K562 (cell line): ENCODE measurements at regions not wholly inside any gene's neighbourhood (a gene's known extent, or its start where the extent isn't known, plus 50 kb on each side); places are given as distances from the start of the nearest gene placed in this dataset.
A peak's percentile ranks its signal among the peaks of the same experiment; 100 is the strongest.

ENCODE experiments used
- DDX20 ChIP-seq: fragments of 450-650 bp; IDR thresholded peaks from 2 replicates; pipeline ENCODE4 v1.6.1; 2016; ENCODE audit warnings: missing genetic modification characterization, low read depth, mild to moderate bottlenecking, missing compliant biosample characterization, moderate library complexity
- HIVEP1 ChIP-seq: fragments of 250-450 bp; sonication (Bioruptor Pico); IDR thresholded peaks from 2 replicates; pipeline ENCODE4 v1.4.0; 2020; ENCODE audit warnings: mild to moderate bottlenecking
- HNRNPL ChIP-seq: fragments of 200-400 bp; formaldehyde crosslinking; IDR thresholded peaks from 2 replicates; pipeline ENCODE4 v1.6.1; 2017; ENCODE audit warnings: low read depth, mild to moderate bottlenecking, low read length
- RAD21 ChIP-seq, 2 experiments: fragments of 250-450 bp in 1 of 2; fragments of 450-650 bp in 1 of 2; sonication (Bioruptor Pico) in 1 of 2; formaldehyde crosslinking in 1 of 2; IDR thresholded peaks in 1 of 2; conservative IDR thresholded peaks in 1 of 2; 2 replicates each; pipeline versions ENCODE4 v1.4.0 to v1.8.0; 2020 to 2022; ENCODE audit warnings: mild to moderate bottlenecking in 2 of 2, moderate library complexity in 1 of 2
- RBFOX2 ChIP-seq: fragments of 200-400 bp; formaldehyde crosslinking; IDR thresholded peaks from 2 replicates; pipeline ENCODE4 v1.6.1; 2017; ENCODE audit warnings: low read depth, mild to moderate bottlenecking, low read length, moderate library complexity
- SMAD1 ChIP-seq: fragments of 150-350 bp; IDR thresholded peaks from 2 replicates; pipeline ENCODE4 v1.6.1; 2014; ENCODE audit warnings: low read length, low read depth; ENCODE audit not compliant: partially characterized antibody
- TEAD2 ChIP-seq: fragments of 450-650 bp; IDR thresholded peaks from 2 replicates; pipeline ENCODE4 v1.6.1; 2016; ENCODE audit warnings: missing genetic modification characterization, control low read depth, missing compliant biosample characterization
- ZBTB7A ChIP-seq: IDR thresholded peaks from 2 replicates; pipeline ENCODE4 v1.6.1; 2011; ENCODE audit warnings: low read depth, mild to moderate bottlenecking, low read length, moderate library complexity, borderline replicate concordance; ENCODE audit not compliant: control insufficient read depth
- ZFP36 ChIP-seq: fragments of 150-350 bp; IDR thresholded peaks from 2 replicates; pipeline ENCODE4 v1.6.1; 2018; ENCODE audit warnings: low read length, low read depth; ENCODE audit not compliant: partially characterized antibody
- TF ChIP-seq, protein P1 (sequence below): sonication (generic); formaldehyde crosslinking; IDR thresholded peaks from 2 replicates; pipeline ENCODE4 v1.8.0; 2022; ENCODE audit warnings: missing genetic modification reagents, mild to moderate bottlenecking, borderline replicate concordance
- TF ChIP-seq, protein P2 (sequence below): fragments of 250-450 bp; sonication (Bioruptor Pico); IDR thresholded peaks from 2 replicates; pipeline ENCODE4 v1.8.0; 2022; ENCODE audit warnings: moderate library complexity, mild to moderate bottlenecking, inconsistent platforms
- TF ChIP-seq, protein P3 (sequence below): fragments of 450-650 bp; formaldehyde crosslinking; IDR thresholded peaks from 2 replicates; pipeline ENCODE4 v1.4.0; 2022; ENCODE audit warnings: missing genetic modification characterization
- TF ChIP-seq, protein P4 (sequence below): sonication (generic); formaldehyde crosslinking; IDR thresholded peaks from 2 replicates; pipeline ENCODE4 v1.8.1; 2023; ENCODE audit warnings: mild to moderate bottlenecking, missing genetic modification reagents
- TF ChIP-seq, protein P5 (sequence below), 2 experiments: IDR thresholded peaks; 2 replicates each; pipeline ENCODE4 v1.6.1; 2012; ENCODE audit warnings: improper control_type of control experiment in 2 of 2, low read depth in 2 of 2, low read length in 2 of 2, borderline replicate concordance in 1 of 2

DNA sequence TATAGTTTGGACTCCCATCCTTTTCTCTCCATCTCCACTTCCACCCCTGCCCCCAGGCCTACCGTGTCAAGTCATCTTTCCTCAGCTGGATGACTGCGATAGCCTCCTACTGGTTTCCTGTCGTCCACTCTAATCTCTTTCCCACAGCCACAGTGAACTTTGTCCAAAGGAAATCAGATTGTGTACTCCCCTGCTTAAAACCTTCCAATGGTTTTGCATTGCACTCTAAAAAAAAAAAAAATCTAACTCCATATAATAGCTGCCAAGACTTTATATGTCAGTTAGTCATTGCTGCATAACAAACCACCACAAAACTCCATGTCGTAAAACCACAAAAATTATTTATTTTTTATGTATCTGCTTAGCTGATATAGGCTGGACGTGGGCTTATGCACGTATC lies 160.2 kb upstream of the CCDC68 start (continued):
- TF ChIP-seq, protein P1, sequence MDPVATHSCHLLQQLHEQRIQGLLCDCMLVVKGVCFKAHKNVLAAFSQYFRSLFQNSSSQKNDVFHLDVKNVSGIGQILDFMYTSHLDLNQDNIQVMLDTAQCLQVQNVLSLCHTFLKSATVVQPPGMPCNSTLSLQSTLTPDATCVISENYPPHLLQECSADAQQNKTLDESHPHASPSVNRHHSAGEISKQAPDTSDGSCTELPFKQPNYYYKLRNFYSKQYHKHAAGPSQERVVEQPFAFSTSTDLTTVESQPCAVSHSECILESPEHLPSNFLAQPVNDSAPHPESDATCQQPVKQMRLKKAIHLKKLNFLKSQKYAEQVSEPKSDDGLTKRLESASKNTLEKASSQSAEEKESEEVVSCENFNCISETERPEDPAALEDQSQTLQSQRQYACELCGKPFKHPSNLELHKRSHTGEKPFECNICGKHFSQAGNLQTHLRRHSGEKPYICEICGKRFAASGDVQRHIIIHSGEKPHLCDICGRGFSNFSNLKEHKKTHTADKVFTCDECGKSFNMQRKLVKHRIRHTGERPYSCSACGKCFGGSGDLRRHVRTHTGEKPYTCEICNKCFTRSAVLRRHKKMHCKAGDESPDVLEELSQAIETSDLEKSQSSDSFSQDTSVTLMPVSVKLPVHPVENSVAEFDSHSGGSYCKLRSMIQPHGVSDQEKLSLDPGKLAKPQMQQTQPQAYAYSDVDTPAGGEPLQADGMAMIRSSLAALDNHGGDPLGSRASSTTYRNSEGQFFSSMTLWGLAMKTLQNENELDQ (CRISPR knock-in tag): no peak
- TF ChIP-seq HNRNPL (no peak), ZBTB7A (no peak), SMAD1 (no peak), ZFP36 (no peak), DDX20 (tag) (no peak), RAD21 (CRISPR knock-in tag; conservative IDR thresholded peaks at IDR 0.05 in 1 of 2, IDR thresholded peaks at IDR 0.05 in 1 of 2) (peak; percentile 14 to 25; a peak in 2 of 4 replicates), TEAD2 (tag) (no peak), RBFOX2 (no peak), HIVEP1 (CRISPR knock-in tag) (no peak)
- TF ChIP-seq, protein P2, sequence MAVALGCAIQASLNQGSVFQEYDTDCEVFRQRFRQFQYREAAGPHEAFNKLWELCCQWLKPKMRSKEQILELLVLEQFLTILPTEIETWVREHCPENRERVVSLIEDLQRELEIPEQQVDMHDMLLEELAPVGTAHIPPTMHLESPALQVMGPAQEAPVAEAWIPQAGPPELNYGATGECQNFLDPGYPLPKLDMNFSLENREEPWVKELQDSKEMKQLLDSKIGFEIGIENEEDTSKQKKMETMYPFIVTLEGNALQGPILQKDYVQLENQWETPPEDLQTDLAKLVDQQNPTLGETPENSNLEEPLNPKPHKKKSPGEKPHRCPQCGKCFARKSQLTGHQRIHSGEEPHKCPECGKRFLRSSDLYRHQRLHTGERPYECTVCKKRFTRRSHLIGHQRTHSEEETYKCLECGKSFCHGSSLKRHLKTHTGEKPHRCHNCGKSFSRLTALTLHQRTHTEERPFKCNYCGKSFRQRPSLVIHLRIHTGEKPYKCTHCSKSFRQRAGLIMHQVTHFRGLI (CRISPR knock-in tag): no peak
- TF ChIP-seq, protein P3, sequence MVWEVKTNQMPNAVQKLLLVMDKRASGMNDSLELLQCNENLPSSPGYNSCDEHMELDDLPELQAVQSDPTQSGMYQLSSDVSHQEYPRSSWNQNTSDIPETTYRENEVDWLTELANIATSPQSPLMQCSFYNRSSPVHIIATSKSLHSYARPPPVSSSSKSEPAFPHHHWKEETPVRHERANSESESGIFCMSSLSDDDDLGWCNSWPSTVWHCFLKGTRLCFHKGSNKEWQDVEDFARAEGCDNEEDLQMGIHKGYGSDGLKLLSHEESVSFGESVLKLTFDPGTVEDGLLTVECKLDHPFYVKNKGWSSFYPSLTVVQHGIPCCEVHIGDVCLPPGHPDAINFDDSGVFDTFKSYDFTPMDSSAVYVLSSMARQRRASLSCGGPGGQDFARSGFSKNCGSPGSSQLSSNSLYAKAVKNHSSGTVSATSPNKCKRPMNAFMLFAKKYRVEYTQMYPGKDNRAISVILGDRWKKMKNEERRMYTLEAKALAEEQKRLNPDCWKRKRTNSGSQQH (CRISPR knock-in tag): no peak
- TF ChIP-seq, protein P4, sequence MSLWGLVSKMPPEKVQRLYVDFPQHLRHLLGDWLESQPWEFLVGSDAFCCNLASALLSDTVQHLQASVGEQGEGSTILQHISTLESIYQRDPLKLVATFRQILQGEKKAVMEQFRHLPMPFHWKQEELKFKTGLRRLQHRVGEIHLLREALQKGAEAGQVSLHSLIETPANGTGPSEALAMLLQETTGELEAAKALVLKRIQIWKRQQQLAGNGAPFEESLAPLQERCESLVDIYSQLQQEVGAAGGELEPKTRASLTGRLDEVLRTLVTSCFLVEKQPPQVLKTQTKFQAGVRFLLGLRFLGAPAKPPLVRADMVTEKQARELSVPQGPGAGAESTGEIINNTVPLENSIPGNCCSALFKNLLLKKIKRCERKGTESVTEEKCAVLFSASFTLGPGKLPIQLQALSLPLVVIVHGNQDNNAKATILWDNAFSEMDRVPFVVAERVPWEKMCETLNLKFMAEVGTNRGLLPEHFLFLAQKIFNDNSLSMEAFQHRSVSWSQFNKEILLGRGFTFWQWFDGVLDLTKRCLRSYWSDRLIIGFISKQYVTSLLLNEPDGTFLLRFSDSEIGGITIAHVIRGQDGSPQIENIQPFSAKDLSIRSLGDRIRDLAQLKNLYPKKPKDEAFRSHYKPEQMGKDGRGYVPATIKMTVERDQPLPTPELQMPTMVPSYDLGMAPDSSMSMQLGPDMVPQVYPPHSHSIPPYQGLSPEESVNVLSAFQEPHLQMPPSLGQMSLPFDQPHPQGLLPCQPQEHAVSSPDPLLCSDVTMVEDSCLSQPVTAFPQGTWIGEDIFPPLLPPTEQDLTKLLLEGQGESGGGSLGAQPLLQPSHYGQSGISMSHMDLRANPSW: no peak
- TF ChIP-seq, protein P5, sequence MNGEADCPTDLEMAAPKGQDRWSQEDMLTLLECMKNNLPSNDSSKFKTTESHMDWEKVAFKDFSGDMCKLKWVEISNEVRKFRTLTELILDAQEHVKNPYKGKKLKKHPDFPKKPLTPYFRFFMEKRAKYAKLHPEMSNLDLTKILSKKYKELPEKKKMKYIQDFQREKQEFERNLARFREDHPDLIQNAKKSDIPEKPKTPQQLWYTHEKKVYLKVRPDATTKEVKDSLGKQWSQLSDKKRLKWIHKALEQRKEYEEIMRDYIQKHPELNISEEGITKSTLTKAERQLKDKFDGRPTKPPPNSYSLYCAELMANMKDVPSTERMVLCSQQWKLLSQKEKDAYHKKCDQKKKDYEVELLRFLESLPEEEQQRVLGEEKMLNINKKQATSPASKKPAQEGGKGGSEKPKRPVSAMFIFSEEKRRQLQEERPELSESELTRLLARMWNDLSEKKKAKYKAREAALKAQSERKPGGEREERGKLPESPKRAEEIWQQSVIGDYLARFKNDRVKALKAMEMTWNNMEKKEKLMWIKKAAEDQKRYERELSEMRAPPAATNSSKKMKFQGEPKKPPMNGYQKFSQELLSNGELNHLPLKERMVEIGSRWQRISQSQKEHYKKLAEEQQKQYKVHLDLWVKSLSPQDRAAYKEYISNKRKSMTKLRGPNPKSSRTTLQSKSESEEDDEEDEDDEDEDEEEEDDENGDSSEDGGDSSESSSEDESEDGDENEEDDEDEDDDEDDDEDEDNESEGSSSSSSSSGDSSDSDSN (IDR thresholded peaks at IDR 0.05; ENCODE audit: borderline replicate concordance in 1 of 2, low read depth in 2 of 2, low read length in 2 of 2): no peak
